ENCODE measurements at regions not wholly inside any gene's neighbourhood (a gene's known extent, or its start where the extent isn't known, plus 50 kb on each side); places are given as distances from the start of the nearest gene placed in this dataset.

DNA sequence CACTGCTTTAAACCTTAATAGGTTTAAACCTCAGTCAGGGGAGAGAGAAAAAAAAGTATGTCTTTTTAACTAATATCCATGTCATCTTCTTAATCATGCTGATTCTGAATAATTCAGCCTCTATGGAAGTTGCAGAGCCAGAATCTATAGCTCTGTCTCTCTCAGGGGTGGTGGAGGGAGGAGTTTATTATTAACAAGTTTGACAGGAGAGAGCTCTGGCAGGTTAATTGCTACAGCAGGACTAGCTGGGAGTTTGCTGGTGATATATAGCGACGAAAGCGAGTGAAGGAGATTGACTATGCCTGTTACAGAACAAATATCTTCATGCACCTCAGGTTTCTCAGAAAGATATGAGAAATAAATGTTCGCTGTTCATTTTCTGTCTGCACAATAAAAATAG lies 586.4 kb downstream of the TLE4 start:
- intact Hi-C loops (cut with DNase I; ENCODE audit: low total_unique reads) (no loop called here), in situ Hi-C loops (cut with MboI; ENCODE audit: low sequenced_read_pairs in 4 of 4) (no loop called here)
- Histone ChIP-seq H3K27ac (no peak overlapping the region), H3K4me1 (no peaks in the 10 kb centered on the region), H3K4me3 (no peak overlapping the region), H3K27me3 (no peaks in the 10 kb centered on the region), H3K36me3 (no peaks in the 10 kb centered on the region), H3K9me3 (no peaks in the 10 kb centered on the region)
- ATAC-seq (no peak), DNase-seq (no peak)
- TF ChIP-seq, protein P1, sequence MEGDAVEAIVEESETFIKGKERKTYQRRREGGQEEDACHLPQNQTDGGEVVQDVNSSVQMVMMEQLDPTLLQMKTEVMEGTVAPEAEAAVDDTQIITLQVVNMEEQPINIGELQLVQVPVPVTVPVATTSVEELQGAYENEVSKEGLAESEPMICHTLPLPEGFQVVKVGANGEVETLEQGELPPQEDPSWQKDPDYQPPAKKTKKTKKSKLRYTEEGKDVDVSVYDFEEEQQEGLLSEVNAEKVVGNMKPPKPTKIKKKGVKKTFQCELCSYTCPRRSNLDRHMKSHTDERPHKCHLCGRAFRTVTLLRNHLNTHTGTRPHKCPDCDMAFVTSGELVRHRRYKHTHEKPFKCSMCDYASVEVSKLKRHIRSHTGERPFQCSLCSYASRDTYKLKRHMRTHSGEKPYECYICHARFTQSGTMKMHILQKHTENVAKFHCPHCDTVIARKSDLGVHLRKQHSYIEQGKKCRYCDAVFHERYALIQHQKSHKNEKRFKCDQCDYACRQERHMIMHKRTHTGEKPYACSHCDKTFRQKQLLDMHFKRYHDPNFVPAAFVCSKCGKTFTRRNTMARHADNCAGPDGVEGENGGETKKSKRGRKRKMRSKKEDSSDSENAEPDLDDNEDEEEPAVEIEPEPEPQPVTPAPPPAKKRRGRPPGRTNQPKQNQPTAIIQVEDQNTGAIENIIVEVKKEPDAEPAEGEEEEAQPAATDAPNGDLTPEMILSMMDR (IDR thresholded peaks at IDR 0.05 in 4 of 5, conservative IDR thresholded peaks at IDR 0.05 in 1 of 5), result no peak
- no peak for TF ChIP-seq POLR2A (IDR thresholded peaks at IDR 0.05)

DNA sequence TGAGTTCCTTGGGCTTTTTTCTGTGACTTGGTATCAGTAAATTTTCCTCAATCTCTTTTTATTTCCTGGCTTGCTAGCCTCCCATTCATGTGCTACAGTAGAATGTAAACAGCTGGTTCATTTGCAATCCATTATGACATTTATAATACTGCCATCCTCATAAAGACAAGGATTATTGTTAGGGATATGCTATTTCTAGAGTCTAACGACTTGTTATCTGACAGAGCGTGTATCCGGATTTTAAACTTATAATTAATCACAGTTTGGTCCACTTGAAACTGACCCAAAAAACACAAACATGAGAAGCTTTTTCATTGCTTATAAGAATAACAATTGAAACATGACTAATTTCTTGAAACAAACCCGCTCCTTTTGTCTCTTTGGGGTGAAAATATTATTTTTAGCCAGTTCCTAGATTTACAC lies 585.8 kb downstream of the TLE4 start:
- intact Hi-C loops (cut with DNase I; ENCODE audit: low total_unique reads) (no loop called here), in situ Hi-C loops (cut with MboI; ENCODE audit: low sequenced_read_pairs in 4 of 4) (no loop called here)
- no peak overlapping the region for H3K4me3 ChIP-seq
- TF ChIP-seq, protein P1 (IDR thresholded peaks at IDR 0.05 in 4 of 5, conservative IDR thresholded peaks at IDR 0.05 in 1 of 5), result no peak
- TF ChIP-seq POLR2A (IDR thresholded peaks at IDR 0.05), result no peak
- ATAC-seq, result no peak
- no peaks in the 10 kb centered on the region for H3K9me3 ChIP-seq
- H3K36me3 ChIP-seq, result no peaks in the 10 kb centered on the region
- H3K4me1 ChIP-seq, result no peaks in the 10 kb centered on the region
- H3K27me3 ChIP-seq, result no peaks in the 10 kb centered on the region
- no peak overlapping the region for H3K27ac ChIP-seq
- DNase-seq, result no peak

DNA sequence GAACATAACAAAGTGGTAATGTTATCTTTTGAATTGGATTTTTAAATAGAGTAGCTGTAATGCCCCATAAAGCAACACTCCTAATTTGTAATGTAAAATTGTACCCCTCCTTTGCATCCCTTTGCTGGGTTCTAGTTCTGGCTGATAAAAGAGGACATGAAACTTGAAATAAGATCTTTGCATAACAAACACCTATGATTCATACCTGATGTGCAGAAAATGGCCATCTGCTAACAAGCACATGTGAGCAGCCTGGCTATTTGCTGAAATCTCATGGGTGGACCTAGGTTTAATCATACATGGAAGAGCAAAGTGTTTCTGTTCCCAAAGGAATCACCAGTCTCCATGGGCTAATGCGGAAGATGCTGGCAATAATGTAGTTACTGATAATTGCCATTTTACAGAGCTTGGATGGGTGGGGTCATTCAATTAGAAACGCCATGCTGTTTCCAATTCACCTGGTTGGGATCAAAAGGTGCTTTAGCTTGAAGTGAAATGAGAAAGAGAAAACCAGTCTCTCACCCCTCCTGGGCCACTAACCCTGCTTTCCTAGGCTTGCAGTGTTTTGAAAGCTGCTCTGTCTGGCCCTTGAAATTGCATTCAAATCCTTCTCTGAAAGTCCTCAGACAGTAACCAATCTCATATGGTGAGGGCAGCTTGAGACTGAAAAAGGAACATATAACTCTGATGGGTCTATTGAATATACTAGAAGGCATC lies 585.1 kb downstream of the TLE4 start:
- Histone ChIP-seq H3K27ac (no peak overlapping the region), H3K4me3 (no peak overlapping the region), H3K9me3 (no peaks in the 10 kb centered on the region), H3K27me3 (no peaks in the 10 kb centered on the region), H3K4me1 (no peaks in the 10 kb centered on the region), H3K36me3 (no peaks in the 10 kb centered on the region)
- intact Hi-C loops (cut with DNase I; ENCODE audit: low total_unique reads) (no loop called here), in situ Hi-C loops (cut with MboI; ENCODE audit: low sequenced_read_pairs in 4 of 4) (no loop called here)
- no peak for DNase-seq
- TF ChIP-seq, protein P1 (IDR thresholded peaks at IDR 0.05 in 4 of 5, conservative IDR thresholded peaks at IDR 0.05 in 1 of 5), result no peak
- TF ChIP-seq POLR2A (IDR thresholded peaks at IDR 0.05), result no peak
- no peak for ATAC-seq

DNA sequence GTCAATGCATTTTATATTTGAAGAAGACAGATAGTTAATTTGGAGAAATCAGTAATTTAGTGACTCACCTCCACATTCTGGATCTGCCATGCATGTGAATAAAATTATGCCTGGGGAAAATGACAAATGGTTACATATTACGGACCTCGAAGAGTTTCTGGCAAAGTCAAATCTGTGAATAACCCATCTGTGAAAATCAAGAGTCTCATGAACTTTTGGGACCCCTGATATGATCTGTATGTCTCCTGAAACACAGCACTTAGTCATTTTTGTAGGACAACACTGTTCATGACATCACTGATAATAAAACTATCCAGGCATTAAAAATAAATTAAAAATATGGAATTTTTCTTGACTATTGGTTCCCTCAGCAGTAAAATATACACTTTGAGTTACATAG lies 584.5 kb downstream of the TLE4 start:
- intact Hi-C loops (cut with DNase I; ENCODE audit: low total_unique reads), result no loop called here
- Histone ChIP-seq H3K4me3 (no peak overlapping the region), H3K4me1 (no peaks in the 10 kb centered on the region), H3K27ac (no peak overlapping the region), H3K36me3 (no peaks in the 10 kb centered on the region), H3K27me3 (no peaks in the 10 kb centered on the region), H3K9me3 (no peaks in the 10 kb centered on the region)
- DNase-seq (no peak), ATAC-seq (no peak)
- in situ Hi-C loops (cut with MboI; ENCODE audit: low sequenced_read_pairs in 4 of 4), result no loop called here
- TF ChIP-seq, protein P1 (IDR thresholded peaks at IDR 0.05 in 4 of 5, conservative IDR thresholded peaks at IDR 0.05 in 1 of 5), result no peak
- no peak for TF ChIP-seq POLR2A (IDR thresholded peaks at IDR 0.05)

DNA sequence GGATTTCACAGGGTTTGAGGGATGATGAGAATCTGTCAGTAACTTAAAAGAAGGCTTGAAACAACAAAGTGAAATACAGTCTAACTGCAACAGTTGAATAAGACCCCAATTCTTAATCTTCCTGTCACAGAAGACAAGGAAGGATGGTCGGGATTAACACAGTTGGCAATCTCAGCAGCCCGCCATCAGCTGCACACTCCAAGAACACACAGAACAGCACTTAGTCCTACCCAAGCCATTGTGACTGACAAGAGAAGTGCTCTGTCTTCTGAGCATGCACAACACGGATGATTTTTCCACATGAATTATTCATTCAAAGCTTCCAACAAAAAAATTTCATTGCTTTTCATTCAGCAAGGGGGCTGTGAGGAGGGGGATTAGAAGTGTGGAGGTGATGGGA lies 576.1 kb downstream of the TLE4 start:
- no peak for TF ChIP-seq POLR2A (IDR thresholded peaks at IDR 0.05)
- TF ChIP-seq, protein P1 (IDR thresholded peaks at IDR 0.05 in 4 of 5, conservative IDR thresholded peaks at IDR 0.05 in 1 of 5), result no peak
- intact Hi-C loops (cut with DNase I; ENCODE audit: low total_unique reads) (no loop called here), in situ Hi-C loops (cut with MboI; ENCODE audit: low sequenced_read_pairs in 4 of 4) (no loop called here)
- no peak overlapping the region for H3K27ac ChIP-seq
- no peaks in the 10 kb centered on the region for H3K27me3 ChIP-seq
- DNase-seq, result no peak
- no peaks in the 10 kb centered on the region for H3K4me1 ChIP-seq
- H3K4me3 ChIP-seq, result no peak overlapping the region
- no peak for ATAC-seq
- no peaks in the 10 kb centered on the region for H3K9me3 ChIP-seq
- H3K36me3 ChIP-seq, result no peaks in the 10 kb centered on the region
